ENCODE measurements at regions not wholly inside any gene's neighbourhood (a gene's known extent, or its start where the extent isn't known, plus 50 kb on each side); places are given as distances from the start of the nearest gene placed in this dataset.

- intact Hi-C loops (cut with DNase I) = no loop called here
- no peak for DNase-seq (ENCODE audit: low spot score)
Observed at GRCh38 chr4:137663251-137664045, 131.2 kb upstream of the PCDH18 start.

- intact Hi-C loops (cut with DNase I) = no loop called here
Observed at GRCh38 chr4:137661693-137662092, 129.4 kb upstream of the PCDH18 start.

GRCh38 chr4:137660211-137660610, 127.9 kb upstream of the PCDH18 start:
- no peak for DNase-seq (ENCODE audit: low spot score)
- intact Hi-C loops (cut with DNase I) = no loop called here

More at GRCh38 chr4:137661693-137662092, 129.4 kb upstream of the PCDH18 start:
- no peak for DNase-seq (ENCODE audit: low spot score)

- intact Hi-C loops (cut with DNase I) = no loop called here
- no peak for DNase-seq (ENCODE audit: low spot score)
Observed at GRCh38 chr4:137659431-137659830, 127.1 kb upstream of the PCDH18 start.

GRCh38 chr4:137656661-137657060, 124.4 kb upstream of the PCDH18 start:
- intact Hi-C loops (cut with DNase I) = no loop called here
- no peak for DNase-seq (ENCODE audit: low spot score)

DNA sequence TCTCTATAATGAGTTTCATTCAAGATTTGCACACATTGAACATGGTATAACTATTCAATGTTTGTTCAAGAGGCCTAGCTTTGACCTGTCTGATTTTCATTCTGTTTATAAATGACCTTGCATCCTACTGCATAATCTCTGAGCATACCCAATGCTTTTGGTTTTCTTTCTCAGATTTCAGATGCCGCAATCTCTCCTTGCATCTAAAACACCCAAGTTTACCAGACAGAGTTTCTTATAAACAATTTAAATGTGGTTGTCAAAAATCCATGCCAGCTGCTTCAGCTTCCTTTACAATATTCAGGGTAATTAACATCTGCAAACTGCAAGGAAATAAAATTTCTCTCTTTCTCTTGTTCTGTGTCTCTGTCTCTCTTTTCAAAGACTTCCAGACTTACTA, 123.0 kb upstream of the PCDH18 start:
- DNase-seq (ENCODE audit: low spot score) = no peak
- intact Hi-C loops (cut with DNase I) = no loop called here

DNA sequence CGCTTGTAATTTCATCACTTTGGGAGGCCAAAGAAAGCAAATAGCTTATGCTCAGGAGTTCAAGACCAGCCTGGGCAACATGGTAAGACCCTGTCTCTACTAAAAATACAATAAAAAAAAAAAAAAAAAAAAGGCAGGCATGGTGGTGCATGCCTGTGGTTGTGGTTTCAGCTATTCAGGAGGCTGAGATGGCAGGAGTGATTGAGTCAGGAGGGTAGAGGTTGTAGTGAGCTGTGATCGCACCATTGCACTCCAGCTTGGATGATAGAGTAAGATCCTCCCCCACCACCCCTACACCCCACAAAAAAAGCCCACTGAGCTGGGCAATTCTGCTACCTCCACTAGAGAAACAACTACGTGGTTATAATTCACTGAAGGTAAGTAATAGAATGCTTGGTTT, 118.8 kb upstream of the PCDH18 start:
- no peak for DNase-seq (ENCODE audit: low spot score)

DNA sequence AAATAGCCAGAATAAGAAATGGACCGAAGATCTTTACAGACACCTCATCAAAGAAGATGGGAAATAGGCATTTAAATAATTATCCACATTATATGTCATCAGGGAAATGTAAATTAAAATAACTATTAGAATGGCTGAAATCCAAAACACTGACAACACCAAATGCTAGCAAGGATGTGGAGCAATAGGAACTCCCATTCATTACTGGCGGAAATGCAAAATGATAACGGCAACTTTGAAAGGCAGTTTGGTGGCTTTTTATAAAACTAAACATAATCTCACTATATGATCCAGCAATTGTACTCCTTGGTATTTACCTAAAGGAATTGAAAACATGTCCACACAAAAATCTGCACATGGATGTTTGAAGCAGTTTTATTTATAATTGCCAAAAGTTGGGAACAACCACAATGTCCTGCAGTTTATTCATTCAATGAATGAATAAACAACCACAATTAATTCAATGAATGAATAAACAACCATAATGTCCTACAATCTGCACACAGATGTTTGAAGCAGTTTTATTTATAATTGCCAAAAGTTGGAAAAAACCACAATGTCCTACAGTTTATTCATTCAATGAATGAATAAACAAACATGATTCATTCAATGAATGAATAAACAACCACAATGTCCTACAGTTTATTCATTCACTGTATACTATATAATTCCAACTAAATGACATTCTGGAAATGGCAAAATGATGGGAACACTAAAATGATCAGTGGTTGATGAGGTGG, 117.6 kb upstream of the PCDH18 start:
- intact Hi-C loops (cut with DNase I) = no loop called here
- no peak for DNase-seq (ENCODE audit: low spot score)

More for the DNA sequence above, 118.8 kb upstream of the PCDH18 start:
- intact Hi-C loops (cut with DNase I) = no loop called here

- intact Hi-C loops (cut with DNase I) = no loop called here
- DNase-seq (ENCODE audit: low spot score) = no peak
Observed at GRCh38 chr4:137648531-137648930, 116.2 kb upstream of the PCDH18 start.

- intact Hi-C loops (cut with DNase I) = no loop called here
- no peak for DNase-seq (ENCODE audit: low spot score)
Observed at GRCh38 chr4:137647375-137647774, 115.1 kb upstream of the PCDH18 start.

DNA sequence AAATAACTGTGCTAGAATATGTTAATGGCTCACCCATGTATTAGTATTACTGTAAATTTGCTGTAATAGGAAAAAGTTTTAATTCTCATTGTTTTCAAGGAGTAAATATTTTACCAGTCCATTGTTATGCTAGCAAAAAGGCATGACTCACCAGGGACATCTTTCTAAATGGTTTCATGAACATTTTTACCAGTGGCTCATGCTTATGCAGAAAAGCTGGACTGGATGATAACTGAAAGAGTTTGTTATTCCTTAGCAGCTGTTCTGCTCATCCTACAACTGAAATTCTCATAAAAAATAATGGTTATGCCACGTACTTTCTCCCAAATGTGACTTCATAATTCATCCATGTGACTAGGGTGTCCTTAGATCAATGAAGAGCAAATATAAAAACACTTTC, 111.9 kb upstream of the PCDH18 start:
- DNase-seq (ENCODE audit: low spot score) = no peak
- intact Hi-C loops (cut with DNase I) = no loop called here

GRCh38 chr4:137641544-137641943, 109.2 kb upstream of the PCDH18 start:
- no peak for DNase-seq (ENCODE audit: low spot score)
- intact Hi-C loops (cut with DNase I) = no loop called here

GRCh38 chr4:137640838-137641158, 108.5 kb upstream of the PCDH18 start:
- no peak for DNase-seq (ENCODE audit: low spot score)
- intact Hi-C loops (cut with DNase I) = no loop called here

DNA sequence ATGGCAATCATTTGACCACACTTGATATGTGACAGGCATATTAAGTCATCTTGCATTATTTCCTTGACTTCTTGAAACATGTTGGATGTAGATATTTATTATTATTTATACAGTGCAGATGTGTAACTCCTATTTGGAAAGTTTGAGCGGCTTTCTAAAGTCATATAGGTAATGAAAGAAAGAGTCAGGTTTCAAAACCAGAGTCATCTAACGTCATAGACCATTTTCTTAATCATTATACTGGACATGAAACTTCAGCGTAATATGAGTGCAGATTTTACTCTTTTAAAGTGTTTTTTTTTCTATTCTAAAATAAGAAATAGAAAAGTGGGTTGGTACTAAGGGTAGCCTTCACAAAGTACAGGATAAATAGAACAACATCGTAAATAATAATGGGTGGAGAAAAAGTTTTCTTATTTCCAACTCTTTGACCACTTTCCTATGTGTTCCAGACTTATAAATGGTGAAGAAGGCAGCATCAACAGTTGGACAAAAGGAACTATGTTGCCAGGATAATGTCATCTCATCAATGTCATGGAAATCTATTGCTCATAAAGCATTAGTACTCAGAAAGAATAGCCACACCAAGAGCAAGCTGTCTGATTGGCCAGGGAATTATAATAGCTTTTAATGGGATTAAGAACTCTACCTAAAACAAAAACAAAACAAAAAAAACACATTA, 108.0 kb upstream of the PCDH18 start:
- intact Hi-C loops (cut with DNase I) = no loop called here
- no peak for DNase-seq (ENCODE audit: low spot score)

DNA sequence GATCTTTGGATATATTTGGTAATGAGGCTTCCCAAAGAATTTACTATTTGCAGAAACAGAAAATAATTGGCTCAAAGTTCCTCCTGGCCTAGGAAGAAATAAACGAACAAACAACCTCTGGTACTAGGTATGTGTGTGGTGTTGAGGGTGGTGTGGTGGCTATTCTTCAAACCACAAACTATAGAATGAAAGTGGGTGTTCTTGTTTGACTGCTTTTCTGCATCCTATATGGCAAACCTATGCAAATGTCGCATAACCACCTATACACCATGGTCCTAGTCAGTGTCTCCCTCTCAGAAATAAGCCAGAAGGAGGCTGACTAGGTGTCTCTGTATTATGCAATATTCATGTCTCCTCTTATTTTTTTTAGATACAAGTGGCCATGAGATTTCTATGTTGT, 106.6 kb upstream of the PCDH18 start:
- no peak for DNase-seq (ENCODE audit: low spot score)
- intact Hi-C loops (cut with DNase I) = no loop called here

- no peak for DNase-seq (ENCODE audit: low spot score)
- intact Hi-C loops (cut with DNase I) = no loop called here
Observed at GRCh38 chr4:137635601-137636000, 103.3 kb upstream of the PCDH18 start.

- DNase-seq (ENCODE audit: low spot score) = no peak
- intact Hi-C loops (cut with DNase I) = no loop called here
Observed at GRCh38 chr4:137635108-137635507, 102.8 kb upstream of the PCDH18 start.

DNA sequence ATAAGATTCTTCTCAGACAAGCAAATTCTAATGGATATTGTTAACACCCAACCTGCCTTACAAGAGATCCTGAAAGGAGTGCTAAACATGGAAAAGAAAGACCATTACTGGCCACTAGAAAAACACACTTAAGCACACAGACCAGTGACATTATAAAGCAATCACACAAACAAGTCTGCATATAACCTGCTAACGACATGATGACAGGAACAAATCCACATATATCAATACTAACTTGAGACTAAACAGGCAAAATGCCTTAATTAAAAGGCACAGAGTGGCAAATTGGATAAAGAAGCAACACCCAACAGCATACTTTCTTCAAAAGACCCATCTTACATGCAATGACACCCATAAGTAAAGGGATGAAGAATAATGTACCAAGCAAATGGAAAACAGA, 100.5 kb upstream of the PCDH18 start:
- intact Hi-C loops (cut with DNase I) = no loop called here
- DNase-seq (ENCODE audit: low spot score) = no peak

- no peak for DNase-seq (ENCODE audit: low spot score)
- intact Hi-C loops (cut with DNase I) = no loop called here
Observed at GRCh38 chr4:137631605-137632004, 99.3 kb upstream of the PCDH18 start.

DNA sequence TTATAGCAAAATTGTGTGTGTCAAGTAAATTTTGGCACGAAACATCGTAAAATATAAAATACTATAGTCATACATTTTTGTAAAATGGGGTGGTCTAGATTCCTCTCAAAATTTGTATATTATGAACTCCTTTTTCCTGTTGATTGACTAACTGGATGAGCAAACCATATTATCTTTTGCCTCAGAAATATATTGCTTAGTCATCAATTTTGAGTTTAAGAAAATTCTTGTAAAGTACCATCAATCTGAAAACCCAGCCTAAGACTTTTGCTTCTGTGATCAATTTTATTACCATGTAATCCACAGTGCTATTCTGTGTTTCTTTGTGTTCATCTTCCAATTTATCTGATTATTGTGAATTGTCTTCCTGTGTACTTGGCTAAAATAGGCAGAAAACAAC, 98.0 kb upstream of the PCDH18 start:
- no peak for DNase-seq (ENCODE audit: low spot score)
- intact Hi-C loops (cut with DNase I) = no loop called here

All from cardiac septum (tissue), 1 donor.